ENCODE measurements at regions not wholly inside any gene's neighbourhood (a gene's known extent, or its start where the extent isn't known, plus 50 kb on each side); places are given as distances from the start of the nearest gene placed in this dataset.

DNA sequence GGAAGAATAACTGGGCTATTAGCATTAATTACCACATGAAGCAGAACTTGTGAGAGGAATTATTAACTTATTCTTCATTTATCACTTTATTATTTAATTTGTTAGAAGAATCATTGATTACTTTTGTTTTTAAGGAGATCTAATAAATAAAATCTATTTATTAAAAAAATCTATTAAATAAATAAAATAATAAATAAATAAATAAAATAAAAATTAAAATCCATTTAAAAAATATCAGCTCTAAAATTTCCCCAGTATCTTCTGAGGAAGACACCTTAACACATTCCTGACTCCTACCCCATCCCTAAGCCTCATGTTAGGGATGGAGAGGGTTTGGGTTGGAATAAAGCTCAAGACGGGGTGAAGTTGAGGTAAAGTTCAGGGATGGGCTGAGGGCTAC, 231.4 kb downstream of the CLIC5 start:
- Histone ChIP-seq H3K23ac (ENCODE audit: low read length) (no peak overlapping the region), H4K91ac (ENCODE audit: low read depth, low read length) (no peak overlapping the region), H3K27ac (ENCODE audit: low read depth, low read length) (no peak overlapping the region), H3K18ac (ENCODE audit: low read length) (no peak overlapping the region), H2BK12ac (ENCODE audit: low read length) (no peak overlapping the region), H4K8ac (ENCODE audit: low read depth, low read length) (no peak overlapping the region), H3K9ac (ENCODE audit: low read length) (no peak overlapping the region), H3K4me2 (ENCODE audit: low read length) (no peak overlapping the region), H3K14ac (ENCODE audit: low read length) (no peak overlapping the region), H3K4ac (ENCODE audit: low read depth, low read length) (no peak overlapping the region), H3K27me3 (ENCODE audit: insufficient read depth, low read length) (no peaks in the 10 kb centered on the region), H2BK120ac (ENCODE audit: insufficient read depth, low read length, poor library complexity) (no peak overlapping the region), H3K79me2 (ENCODE audit: control insufficient read depth, insufficient read depth, low read length, poor library complexity) (no peaks in the 10 kb centered on the region), H2BK5ac (ENCODE audit: low read depth, low read length, poor library complexity) (no peak overlapping the region), H3K4me1 (ENCODE audit: control insufficient read depth in 1 of 2, insufficient read depth in 2 of 2, low read length in 2 of 2) (peaks cover 2 to 3% of the 10 kb centered on the region in 2 experiments), H4K12ac (ENCODE audit: low read depth, low read length) (no peak overlapping the region), H3K79me1 (ENCODE audit: low read length) (no peaks in the 10 kb centered on the region), H3K36me3 (ENCODE audit: control insufficient read depth in 1 of 2, insufficient read depth in 2 of 2, low read length in 2 of 2) (no peaks in the 10 kb centered on the region), H3K4me3 (ENCODE audit: low read depth, low read length) (no peak overlapping the region), H2AFZ (ENCODE audit: insufficient read depth, low read length, poor library complexity) (no peak overlapping the region), H2AK5ac (ENCODE audit: low read length) (no peak overlapping the region), H3K9me3 (ENCODE audit: insufficient read depth, low read depth, low read length) (no peaks in the 10 kb centered on the region)
- no CpG with 5 or more reads among the region's 1 CpG for WGBS (ENCODE audit: extremely low coverage, insufficient coverage, insufficient read length)
- no peak for DNase-seq

DNA sequence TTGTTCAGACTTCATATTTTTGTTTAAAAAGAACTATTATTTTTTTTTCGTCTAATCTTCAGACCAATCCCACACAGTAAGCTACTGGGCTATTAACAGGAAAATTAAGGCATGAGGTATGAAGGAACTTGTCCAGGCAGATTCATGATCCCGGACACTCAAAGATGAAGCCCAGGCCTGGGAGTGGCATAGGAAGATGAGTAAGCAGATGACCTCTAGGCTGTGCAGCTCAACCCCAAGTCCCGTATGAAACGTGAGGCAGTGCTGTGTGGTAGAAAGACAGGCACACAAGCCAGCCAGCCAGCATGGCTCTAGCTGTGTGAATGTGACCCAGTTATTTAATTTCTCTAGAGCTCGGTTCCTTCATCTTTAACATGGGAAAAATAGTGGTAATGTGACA, 231.9 kb downstream of the CLIC5 start:
- Histone ChIP-seq H3K79me1 (ENCODE audit: low read length) (no peaks in the 10 kb centered on the region), H3K9ac (ENCODE audit: low read length) (no peak overlapping the region), H3K14ac (ENCODE audit: low read length) (no peak overlapping the region), H2AFZ (ENCODE audit: insufficient read depth, low read length, poor library complexity) (no peak overlapping the region), H4K8ac (ENCODE audit: low read depth, low read length) (no peak overlapping the region), H3K27ac (ENCODE audit: low read depth, low read length) (no peak overlapping the region), H3K9me3 (ENCODE audit: insufficient read depth, low read depth, low read length) (no peaks in the 10 kb centered on the region), H4K91ac (ENCODE audit: low read depth, low read length) (no peak overlapping the region), H4K12ac (ENCODE audit: low read depth, low read length) (no peak overlapping the region), H3K27me3 (ENCODE audit: insufficient read depth, low read length) (no peaks in the 10 kb centered on the region), H3K4me3 (ENCODE audit: low read depth, low read length) (no peak overlapping the region), H3K4ac (ENCODE audit: low read depth, low read length) (no peak overlapping the region), H3K18ac (ENCODE audit: low read length) (no peak overlapping the region), H3K4me1 (ENCODE audit: control insufficient read depth in 1 of 2, insufficient read depth in 2 of 2, low read length in 2 of 2) (peaks cover 2 to 3% of the 10 kb centered on the region in 2 experiments), H3K4me2 (ENCODE audit: low read length) (no peak overlapping the region), H3K23ac (ENCODE audit: low read length) (peak overlapping the region; percentile 45), H2AK5ac (ENCODE audit: low read length) (no peak overlapping the region), H3K79me2 (ENCODE audit: control insufficient read depth, insufficient read depth, low read length, poor library complexity) (no peaks in the 10 kb centered on the region), H3K36me3 (ENCODE audit: control insufficient read depth in 1 of 2, insufficient read depth in 2 of 2, low read length in 2 of 2) (no peaks in the 10 kb centered on the region), H2BK120ac (ENCODE audit: insufficient read depth, low read length, poor library complexity) (no peak overlapping the region), H2BK5ac (ENCODE audit: low read depth, low read length, poor library complexity) (no peak overlapping the region), H2BK12ac (ENCODE audit: low read length) (no peak overlapping the region)
- peak in 1 of 2 donors; percentile 26 for DNase-seq
- no CpG with 5 or more reads among the region's 5 CpGs for WGBS (ENCODE audit: extremely low coverage, insufficient coverage, insufficient read length)

DNA sequence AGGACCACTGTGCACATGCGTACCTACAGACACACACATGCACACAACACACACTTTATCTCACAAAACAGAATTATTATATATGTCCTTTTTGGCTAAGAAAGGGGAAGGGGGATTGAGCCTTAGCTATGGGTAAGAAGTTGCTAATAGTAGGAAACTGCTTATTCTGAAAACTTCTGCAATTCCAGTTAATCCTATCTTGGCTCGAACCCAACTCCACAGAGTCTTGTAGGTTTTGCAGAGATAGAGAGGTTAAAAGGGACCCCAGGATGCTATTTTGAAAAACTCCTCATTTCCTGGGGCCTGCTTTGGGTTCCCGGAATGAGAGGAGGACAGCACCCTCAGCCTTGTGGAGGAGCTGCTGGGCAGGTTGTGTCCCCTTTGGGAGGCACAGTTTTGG, 233.8 kb downstream of the CLIC5 start:
- no peak overlapping the region for H3K14ac ChIP-seq (ENCODE audit: low read length)
- DNase-seq: no peak
- no peak overlapping the region for H3K27ac ChIP-seq (ENCODE audit: low read depth, low read length)
- no peak overlapping the region for H3K4me2 ChIP-seq (ENCODE audit: low read length)
- H3K4ac ChIP-seq (ENCODE audit: low read depth, low read length): no peak overlapping the region
- H3K9me3 ChIP-seq (ENCODE audit: insufficient read depth, low read depth, low read length): no peaks in the 10 kb centered on the region
- H3K4me1 ChIP-seq (ENCODE audit: control insufficient read depth in 1 of 2, insufficient read depth in 2 of 2, low read length in 2 of 2): peaks cover 2 to 3% of the 10 kb centered on the region in 2 experiments
- H2AK5ac ChIP-seq (ENCODE audit: low read length): no peak overlapping the region
- no peak overlapping the region for H3K18ac ChIP-seq (ENCODE audit: low read length)
- H2AFZ ChIP-seq (ENCODE audit: insufficient read depth, low read length, poor library complexity): no peak overlapping the region
- H3K9ac ChIP-seq (ENCODE audit: low read length): no peak overlapping the region
- no CpG with 5 or more reads among the region's 3 CpGs for WGBS (ENCODE audit: extremely low coverage, insufficient coverage, insufficient read length)
- H4K8ac ChIP-seq (ENCODE audit: low read depth, low read length): no peak overlapping the region
- H2BK120ac ChIP-seq (ENCODE audit: insufficient read depth, low read length, poor library complexity): no peak overlapping the region
- H3K79me2 ChIP-seq (ENCODE audit: control insufficient read depth, insufficient read depth, low read length, poor library complexity): no peaks in the 10 kb centered on the region
- no peaks in the 10 kb centered on the region for H3K27me3 ChIP-seq (ENCODE audit: insufficient read depth, low read length)
- H2BK5ac ChIP-seq (ENCODE audit: low read depth, low read length, poor library complexity): no peak overlapping the region
- H3K23ac ChIP-seq (ENCODE audit: low read length): no peak overlapping the region
- no peak overlapping the region for H4K12ac ChIP-seq (ENCODE audit: low read depth, low read length)
- no peak overlapping the region for H2BK12ac ChIP-seq (ENCODE audit: low read length)
- H3K4me3 ChIP-seq (ENCODE audit: low read depth, low read length): no peak overlapping the region
- no peak overlapping the region for H4K91ac ChIP-seq (ENCODE audit: low read depth, low read length)
- no peaks in the 10 kb centered on the region for H3K36me3 ChIP-seq (ENCODE audit: control insufficient read depth in 1 of 2, insufficient read depth in 2 of 2, low read length in 2 of 2)
- H3K79me1 ChIP-seq (ENCODE audit: low read length): no peaks in the 10 kb centered on the region

DNA sequence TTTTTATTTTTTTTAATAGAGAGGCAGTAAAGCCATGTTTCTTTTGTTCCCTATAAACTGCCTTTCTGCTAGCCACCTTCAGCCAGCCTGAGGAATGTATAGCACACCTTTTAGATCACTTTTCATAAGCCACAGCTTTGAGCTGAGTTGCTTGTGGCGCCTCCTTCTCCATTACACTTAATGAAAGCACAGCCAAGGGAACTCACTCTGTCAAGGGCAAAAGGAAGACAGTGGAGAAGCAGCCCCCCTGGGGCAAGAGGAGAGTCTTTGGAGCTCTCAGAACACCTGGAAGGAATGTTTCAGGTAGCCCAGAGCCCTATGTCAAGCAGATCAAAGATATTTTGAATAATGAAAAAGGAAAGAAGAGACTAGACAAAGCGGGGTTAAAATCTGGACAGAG, 235.1 kb downstream of the CLIC5 start:
- WGBS (ENCODE audit: extremely low coverage, insufficient coverage, insufficient read length): no CpG with 5 or more reads among the region's 2 CpGs

More for the DNA sequence above, 235.1 kb downstream of the CLIC5 start:
- Histone ChIP-seq H3K9ac (ENCODE audit: low read length) (no peak overlapping the region), H3K4ac (ENCODE audit: low read depth, low read length) (no peak overlapping the region), H4K8ac (ENCODE audit: low read depth, low read length) (no peak overlapping the region), H3K14ac (ENCODE audit: low read length) (no peak overlapping the region), H3K79me1 (ENCODE audit: low read length) (no peaks in the 10 kb centered on the region), H2BK12ac (ENCODE audit: low read length) (no peak overlapping the region), H4K91ac (ENCODE audit: low read depth, low read length) (no peak overlapping the region), H4K12ac (ENCODE audit: low read depth, low read length) (no peak overlapping the region), H3K9me3 (ENCODE audit: insufficient read depth, low read depth, low read length) (no peaks in the 10 kb centered on the region), H3K18ac (ENCODE audit: low read length) (no peak overlapping the region), H2AFZ (ENCODE audit: insufficient read depth, low read length, poor library complexity) (no peak overlapping the region), H3K4me1 (ENCODE audit: control insufficient read depth in 1 of 2, insufficient read depth in 2 of 2, low read length in 2 of 2) (peaks cover 2 to 3% of the 10 kb centered on the region in 2 experiments), H2BK120ac (ENCODE audit: insufficient read depth, low read length, poor library complexity) (no peak overlapping the region), H3K4me2 (ENCODE audit: low read length) (no peak overlapping the region), H3K79me2 (ENCODE audit: control insufficient read depth, insufficient read depth, low read length, poor library complexity) (no peaks in the 10 kb centered on the region), H3K36me3 (ENCODE audit: control insufficient read depth in 1 of 2, insufficient read depth in 2 of 2, low read length in 2 of 2) (no peaks in the 10 kb centered on the region), H3K23ac (ENCODE audit: low read length) (no peak overlapping the region), H2BK5ac (ENCODE audit: low read depth, low read length, poor library complexity) (no peak overlapping the region), H3K27me3 (ENCODE audit: insufficient read depth, low read length) (no peaks in the 10 kb centered on the region), H3K4me3 (ENCODE audit: low read depth, low read length) (no peak overlapping the region), H2AK5ac (ENCODE audit: low read length) (no peak overlapping the region), H3K27ac (ENCODE audit: low read depth, low read length) (no peak overlapping the region)
- DNase-seq: no peak
